Neural progenitor cell (in vitro differentiated cells): ENCODE measurements at regions not wholly inside any gene's neighbourhood (a gene's known extent, or its start where the extent isn't known, plus 50 kb on each side); places are given as distances from the start of the nearest gene placed in this dataset.
"Not testable (repeated sequence)": the region's sequence is repeated elsewhere in the genome, so short reads cannot be mapped to it uniquely, and the experiment has no call there.

ENCODE experiments used
- DNase-seq: peaks from one replicate; pipeline ENCODE4 v3.0.0-alpha.2; 2016; ENCODE audit warnings: low spot score
- H2AFZ ChIP-seq: fragments of 200-600 bp; sonication (generic); replicated peaks from 2 replicates; pipeline ENCODE4 v1.6.1; 2016; ENCODE audit warnings: antibody characterized with exemption
- H3F3A ChIP-seq: fragments of 200-600 bp; sonication (generic); 2 replicates; pipeline ENCODE4 v1.6.1; 2016; ENCODE audit warnings: antibody characterized with exemption, low read depth
- H3K27ac ChIP-seq: fragments of 200-600 bp; sonication (generic); 2 replicates; pipeline ENCODE4 v1.5.1; 2016; ENCODE audit warnings: mild to moderate bottlenecking
- H3K27me3 ChIP-seq: fragments of 200-600 bp; sonication (generic); 2 replicates; pipeline ENCODE4 v1.6.1; 2016; ENCODE audit warnings: mild to moderate bottlenecking, moderate library complexity
- H3K36me3 ChIP-seq: fragments of 200-600 bp; sonication (generic); 2 replicates; pipeline ENCODE4 v1.5.1; 2016
- H3K4me1 ChIP-seq: fragments of 200-600 bp; sonication (generic); 2 replicates; pipeline ENCODE4 v1.6.1; 2016; ENCODE audit warnings: mixed run types
- H3K4me2 ChIP-seq: fragments of 200-600 bp; sonication (generic); 2 replicates; pipeline ENCODE4 v1.6.1; 2016
- H3K4me3 ChIP-seq: fragments of 200-600 bp; sonication (generic); 2 replicates; pipeline ENCODE4 v1.5.1; 2016
- H3K79me2 ChIP-seq: fragments of 200-600 bp; sonication (generic); 2 replicates; pipeline ENCODE4 v1.6.1; 2016; ENCODE audit warnings: low read depth
- H3K9ac ChIP-seq: fragments of 200-600 bp; sonication (generic); 2 replicates; pipeline ENCODE4 v1.6.1; 2016
- H3K9me3 ChIP-seq: fragments of 200-600 bp; sonication (generic); 2 replicates; pipeline ENCODE4 v1.5.1; 2016; ENCODE audit warnings: low read depth
- H4K20me1 ChIP-seq: fragments of 200-600 bp; sonication (generic); 2 replicates; pipeline ENCODE4 v1.6.1; 2016; ENCODE audit warnings: low read depth
- H3K27ac Mint-ChIP-seq: 3 replicates; pipeline ENCODE4 v1.8.0; 2021; ENCODE audit warnings: mixed read lengths
- H3K27me3 Mint-ChIP-seq: 2 replicates; pipeline ENCODE4 v1.8.0; 2022; ENCODE audit warnings: low read depth, mild to moderate bottlenecking, inconsistent platforms, moderate library complexity, mixed read lengths; ENCODE audit not compliant: insufficient read depth
- H3K36me3 Mint-ChIP-seq: 3 replicates; pipeline ENCODE4 v1.8.0; 2021; ENCODE audit warnings: mixed read lengths
- H3K4me1 Mint-ChIP-seq: 3 replicates; pipeline ENCODE4 v1.8.0; 2021; ENCODE audit warnings: mixed read lengths
- H3K4me3 Mint-ChIP-seq: 3 replicates; pipeline ENCODE4 v1.8.0; 2021; ENCODE audit warnings: mild to moderate bottlenecking, moderate library complexity, mixed read lengths
- H3K9me3 Mint-ChIP-seq: 3 replicates; pipeline ENCODE4 v1.8.0; 2020; ENCODE audit warnings: mixed read lengths
- CTCF ChIP-seq: fragments of 200-600 bp; sonication (generic); IDR thresholded peaks from 2 replicates; pipeline ENCODE4 v1.5.1; 2017; ENCODE audit warnings: antibody characterized with exemption, mild to moderate bottlenecking
- EZH2 ChIP-seq: fragments of 200-600 bp; sonication (generic); IDR thresholded peaks from 2 replicates; pipeline ENCODE4 v1.6.1; 2017; ENCODE audit warnings: antibody characterized with exemption, mild to moderate bottlenecking, moderate library complexity
- EZH2phosphoT487 ChIP-seq: fragments of 200-600 bp; sonication (generic); IDR thresholded peaks from 2 replicates; pipeline ENCODE4 v1.6.1; 2017; ENCODE audit warnings: antibody characterized with exemption

GRCh38 chr10:117483056-117483590 is 59.4 kb upstream of the EMX2 start:
- no peaks in the 10 kb centered on the region for H3K4me1 ChIP-seq
- H3K27me3 ChIP-seq: no peaks in the 10 kb centered on the region
- no peaks in the 10 kb centered on the region for H4K20me1 ChIP-seq
- no peak overlapping the region for H2AFZ ChIP-seq
- no peaks in the 10 kb centered on the region for H3K79me2 ChIP-seq
- Mint-ChIP-seq H3K27me3 (peaks cover 10% of the 10 kb centered on the region), H3K4me1 (no peaks in the 10 kb centered on the region), H3K27ac (no peak overlapping the region), H3K36me3 (peaks cover 2% of the 10 kb centered on the region), H3K9me3 (no peaks in the 10 kb centered on the region), H3K4me3 (no peak overlapping the region)
- H3K27ac ChIP-seq: no peak overlapping the region
- DNase-seq: no peak
- no peaks in the 10 kb centered on the region for H3K9me3 ChIP-seq
- no peak overlapping the region for H3K4me3 ChIP-seq
- TF ChIP-seq EZH2: no peak
- no peak for TF ChIP-seq EZH2phosphoT487
- TF ChIP-seq CTCF: no peak
- H3K9ac ChIP-seq: no peak overlapping the region
- no peak overlapping the region for H3K4me2 ChIP-seq
- H3F3A ChIP-seq: no peaks in the 10 kb centered on the region
- H3K36me3 ChIP-seq: no peaks in the 10 kb centered on the region

GRCh38 chr10:117481011-117481410 is 61.5 kb upstream of the EMX2 start:
- H4K20me1 ChIP-seq, H3K9ac ChIP-seq, H3K27ac ChIP-seq, H3K4me1 Mint-ChIP-seq, H3K4me3 ChIP-seq, H3K36me3 ChIP-seq, H3K9me3 Mint-ChIP-seq, H3K4me2 ChIP-seq, H3K36me3 Mint-ChIP-seq, H3K4me3 Mint-ChIP-seq, H3K9me3 ChIP-seq, H3K4me1 ChIP-seq, H3F3A ChIP-seq, DNase-seq, H2AFZ ChIP-seq, H3K27me3 ChIP-seq, H3K27me3 Mint-ChIP-seq, H3K79me2 ChIP-seq, H3K27ac Mint-ChIP-seq: not testable (repeated sequence)

- DNase-seq: no peak
- no peak overlapping the region for H3K4me3 ChIP-seq
- no peak overlapping the region for H3K27ac ChIP-seq
- H3K9me3 ChIP-seq: no peaks in the 10 kb centered on the region
- Mint-ChIP-seq H3K9me3 (no peaks in the 10 kb centered on the region), H3K36me3 (peaks cover 2% of the 10 kb centered on the region), H3K4me3 (no peak overlapping the region), H3K27ac (no peak overlapping the region), H3K4me1 (no peaks in the 10 kb centered on the region), H3K27me3 (peaks cover 10% of the 10 kb centered on the region)
- no peaks in the 10 kb centered on the region for H3K4me1 ChIP-seq
- no peaks in the 10 kb centered on the region for H4K20me1 ChIP-seq
- H3K79me2 ChIP-seq: no peaks in the 10 kb centered on the region
- no peak overlapping the region for H2AFZ ChIP-seq
- no peaks in the 10 kb centered on the region for H3K27me3 ChIP-seq
- TF ChIP-seq EZH2: no peak
- TF ChIP-seq CTCF: no peak
- no peak for TF ChIP-seq EZH2phosphoT487
- H3K9ac ChIP-seq: no peak overlapping the region
- no peak overlapping the region for H3K4me2 ChIP-seq
- no peaks in the 10 kb centered on the region for H3F3A ChIP-seq
- no peaks in the 10 kb centered on the region for H3K36me3 ChIP-seq
Measured at GRCh38 chr10:117480097-117480496, 62.4 kb upstream of the EMX2 start.

- no peaks in the 10 kb centered on the region for H3K36me3 ChIP-seq
- no peaks in the 10 kb centered on the region for H4K20me1 ChIP-seq
- no peaks in the 10 kb centered on the region for H3K4me1 ChIP-seq
- DNase-seq: peak; percentile 15
- H3K27ac ChIP-seq: no peak overlapping the region
- H3F3A ChIP-seq: no peaks in the 10 kb centered on the region
- no peak overlapping the region for H2AFZ ChIP-seq
- H3K9me3 ChIP-seq: no peaks in the 10 kb centered on the region
- Mint-ChIP-seq H3K27me3 (peaks cover 6% of the 10 kb centered on the region), H3K27ac (no peak overlapping the region), H3K4me3 (no peak overlapping the region), H3K36me3 (no peaks in the 10 kb centered on the region), H3K4me1 (no peaks in the 10 kb centered on the region), H3K9me3 (no peaks in the 10 kb centered on the region)
- TF ChIP-seq EZH2 (no peak), EZH2phosphoT487 (no peak), CTCF (peak; percentile 32)
- no peaks in the 10 kb centered on the region for H3K79me2 ChIP-seq
- no peaks in the 10 kb centered on the region for H3K27me3 ChIP-seq
- H3K4me3 ChIP-seq: no peak overlapping the region
- H3K9ac ChIP-seq: no peak overlapping the region
- H3K4me2 ChIP-seq: no peak overlapping the region
Measured at GRCh38 chr10:117477961-117478670, 64.4 kb upstream of the EMX2 start.
